KMS-11 (cell line): ENCODE measurements at regions not wholly inside any gene's neighbourhood (a gene's known extent, or its start where the extent isn't known, plus 50 kb on each side); places are given as distances from the start of the nearest gene placed in this dataset.
"Not testable (repeated sequence)": the region's sequence is repeated elsewhere in the genome, so short reads cannot be mapped to it uniquely, and the experiment has no call there.

Experiments
- H2AFZ ChIP-seq: fragments of 200-600 bp; sonication (generic); 2 replicates; pipeline ENCODE4 v1.6.1; 2016; ENCODE audit warnings: antibody characterized with exemption, mixed run types, low read depth
- H3K27ac ChIP-seq: fragments of 200-600 bp; sonication (generic); 2 replicates; pipeline ENCODE4 v1.6.1; 2016; ENCODE audit warnings: mild to moderate bottlenecking, mixed run types
- H3K27me3 ChIP-seq: fragments of 200-600 bp; sonication (generic); 2 replicates; pipeline ENCODE4 v1.6.1; 2017; ENCODE audit warnings: mild to moderate bottlenecking, low read depth, mixed run types, moderate library complexity; ENCODE audit not compliant: insufficient read depth
- H3K36me3 ChIP-seq: fragments of 200-600 bp; sonication (generic); 2 replicates; pipeline ENCODE4 v1.6.1; 2017; ENCODE audit warnings: mild to moderate bottlenecking, mixed run types; ENCODE audit not compliant: insufficient read depth
- H3K4me1 ChIP-seq: fragments of 200-600 bp; sonication (generic); 2 replicates; pipeline ENCODE4 v1.6.1; 2016; ENCODE audit warnings: mild to moderate bottlenecking, low read depth, mixed run types; ENCODE audit not compliant: poor library complexity, severe bottlenecking
- H3K4me2 ChIP-seq: fragments of 200-600 bp; sonication (generic); 2 replicates; pipeline ENCODE4 v1.7.0; 2016; ENCODE audit warnings: mild to moderate bottlenecking, mixed run types
- H3K4me3 ChIP-seq: fragments of 200-600 bp; sonication (generic); IDR thresholded peaks from 2 replicates; pipeline ENCODE4 v1.6.1; 2017; ENCODE audit warnings: low read depth, low read length, mixed read lengths; ENCODE audit not compliant: insufficient read depth
- H3K79me2 ChIP-seq: fragments of 200-600 bp; sonication (generic); 2 replicates; pipeline ENCODE4 v1.6.1; 2016; ENCODE audit warnings: low read depth, mixed run types; ENCODE audit not compliant: insufficient read depth
- H3K9ac ChIP-seq: fragments of 200-600 bp; sonication (generic); 2 replicates; pipeline ENCODE4 v1.6.1; 2016; ENCODE audit warnings: mild to moderate bottlenecking, mixed run types
- H4K20me1 ChIP-seq: fragments of 200-600 bp; sonication (generic); 2 replicates; pipeline ENCODE4 v1.6.1; 2016; ENCODE audit warnings: mild to moderate bottlenecking, mixed run types; ENCODE audit not compliant: insufficient read depth
- TF ChIP-seq, protein P1 (sequence below): fragments of 200-600 bp; sonication (generic); conservative IDR thresholded peaks from 2 replicates; pipeline ENCODE4 v1.6.1; 2017; ENCODE audit warnings: low read depth, mild to moderate bottlenecking, antibody characterized with exemption, low read length, moderate library complexity, mixed read lengths

DNA sequence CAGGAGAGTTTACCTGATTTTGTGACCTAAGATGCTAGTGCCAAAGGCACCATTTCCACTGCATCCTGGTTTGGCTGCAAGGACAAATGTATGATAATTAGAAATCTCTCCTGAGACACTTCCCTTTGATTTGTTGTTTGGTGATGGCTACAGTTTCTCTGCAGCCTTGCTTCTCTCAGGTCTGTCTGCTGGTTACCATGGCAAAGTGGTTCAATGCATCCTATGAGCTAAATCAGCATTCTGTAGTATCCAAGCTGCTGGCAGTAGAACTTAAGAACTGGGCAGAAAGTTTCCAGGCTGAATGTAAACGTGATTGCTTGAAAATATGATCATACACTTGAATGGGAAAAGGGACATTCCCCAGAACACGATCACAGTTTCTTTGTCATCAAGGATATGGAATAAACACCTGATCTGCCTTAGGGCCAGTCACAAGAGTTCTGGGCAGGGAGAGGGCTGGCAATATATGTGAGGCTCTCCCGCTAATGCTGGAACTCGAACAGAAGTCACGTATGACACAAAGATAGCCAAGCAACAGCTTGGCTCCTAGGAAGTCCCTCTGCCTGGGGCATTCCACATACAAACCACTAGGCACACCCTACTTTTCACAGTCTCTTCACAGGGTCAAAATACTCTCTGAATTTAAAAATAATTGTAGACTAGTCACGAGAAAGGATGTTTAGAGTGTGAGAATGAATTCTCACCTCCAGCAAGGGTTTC, 138.1 kb upstream of the GRAMD2B start:
- Histone ChIP-seq H3K79me2 (no peaks in the 10 kb centered on the region), H3K27ac (peak overlapping the region; percentile 38; the same call in 1 of the 2 replicates), H3K27me3 (no peaks in the 10 kb centered on the region), H2AFZ (no peak overlapping the region), H3K4me2 (peak overlapping the region; percentile 35; the same call in 1 of the 2 replicates), H3K9ac (no peak overlapping the region), H3K4me3 (no peak overlapping the region), H3K4me1 (peaks cover 42% of the 10 kb centered on the region), H4K20me1 (no peaks in the 10 kb centered on the region), H3K36me3 (no peaks in the 10 kb centered on the region)
- TF ChIP-seq, protein P1, sequence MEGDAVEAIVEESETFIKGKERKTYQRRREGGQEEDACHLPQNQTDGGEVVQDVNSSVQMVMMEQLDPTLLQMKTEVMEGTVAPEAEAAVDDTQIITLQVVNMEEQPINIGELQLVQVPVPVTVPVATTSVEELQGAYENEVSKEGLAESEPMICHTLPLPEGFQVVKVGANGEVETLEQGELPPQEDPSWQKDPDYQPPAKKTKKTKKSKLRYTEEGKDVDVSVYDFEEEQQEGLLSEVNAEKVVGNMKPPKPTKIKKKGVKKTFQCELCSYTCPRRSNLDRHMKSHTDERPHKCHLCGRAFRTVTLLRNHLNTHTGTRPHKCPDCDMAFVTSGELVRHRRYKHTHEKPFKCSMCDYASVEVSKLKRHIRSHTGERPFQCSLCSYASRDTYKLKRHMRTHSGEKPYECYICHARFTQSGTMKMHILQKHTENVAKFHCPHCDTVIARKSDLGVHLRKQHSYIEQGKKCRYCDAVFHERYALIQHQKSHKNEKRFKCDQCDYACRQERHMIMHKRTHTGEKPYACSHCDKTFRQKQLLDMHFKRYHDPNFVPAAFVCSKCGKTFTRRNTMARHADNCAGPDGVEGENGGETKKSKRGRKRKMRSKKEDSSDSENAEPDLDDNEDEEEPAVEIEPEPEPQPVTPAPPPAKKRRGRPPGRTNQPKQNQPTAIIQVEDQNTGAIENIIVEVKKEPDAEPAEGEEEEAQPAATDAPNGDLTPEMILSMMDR, result no peak

DNA sequence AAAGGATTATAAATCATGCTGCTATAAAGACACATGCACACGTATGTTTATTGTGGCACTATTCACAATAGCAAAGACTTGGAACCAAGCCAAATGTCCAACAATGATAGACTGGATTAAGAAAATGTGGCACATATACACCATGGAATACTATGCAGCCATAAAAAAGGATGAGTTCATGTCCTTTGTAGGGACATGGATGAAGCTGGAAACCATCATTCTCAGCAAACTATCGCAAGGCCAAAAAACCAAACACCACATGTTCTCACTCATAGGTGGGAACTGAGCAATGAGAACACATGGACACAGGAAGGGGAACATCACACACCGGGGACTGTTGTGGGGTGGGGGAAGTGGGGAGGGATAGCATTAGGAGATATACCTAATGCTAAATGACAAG, 127.1 kb upstream of the GRAMD2B start:
- H3K27ac ChIP-seq, H3K9ac ChIP-seq, H3K27me3 ChIP-seq, H4K20me1 ChIP-seq, H3K4me2 ChIP-seq, H3K36me3 ChIP-seq, H3K79me2 ChIP-seq, H3K4me3 ChIP-seq, H3K4me1 ChIP-seq, H2AFZ ChIP-seq: not testable (repeated sequence)

DNA sequence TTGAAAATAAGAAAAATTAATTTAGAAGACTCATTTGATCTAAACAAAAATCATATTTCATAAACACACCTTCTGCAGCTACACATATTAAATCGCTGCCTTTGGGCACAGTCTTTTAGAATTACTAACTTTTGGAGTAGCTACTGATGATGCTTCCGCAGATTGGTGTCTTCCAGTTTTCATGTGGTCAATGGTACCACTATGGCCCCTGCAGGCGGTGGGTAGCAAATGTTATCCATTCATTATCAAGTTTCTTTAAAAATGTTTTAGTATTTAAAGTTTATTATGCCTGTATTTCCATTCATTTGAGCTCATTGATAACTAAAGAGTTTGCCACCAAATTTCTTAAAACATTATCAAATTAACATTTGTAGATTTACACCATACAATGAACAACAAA, 122.9 kb upstream of the GRAMD2B start:
- no peak overlapping the region for H2AFZ ChIP-seq
- no peaks in the 10 kb centered on the region for H3K36me3 ChIP-seq
- no peak overlapping the region for H3K27ac ChIP-seq
- no peaks in the 10 kb centered on the region for H3K27me3 ChIP-seq
- H3K4me2 ChIP-seq, result no peak overlapping the region
- H3K9ac ChIP-seq, result no peak overlapping the region
- no peaks in the 10 kb centered on the region for H4K20me1 ChIP-seq
- H3K4me1 ChIP-seq, result no peaks in the 10 kb centered on the region
- TF ChIP-seq, protein P1, result no peak
- no peaks in the 10 kb centered on the region for H3K79me2 ChIP-seq
- no peak overlapping the region for H3K4me3 ChIP-seq

DNA sequence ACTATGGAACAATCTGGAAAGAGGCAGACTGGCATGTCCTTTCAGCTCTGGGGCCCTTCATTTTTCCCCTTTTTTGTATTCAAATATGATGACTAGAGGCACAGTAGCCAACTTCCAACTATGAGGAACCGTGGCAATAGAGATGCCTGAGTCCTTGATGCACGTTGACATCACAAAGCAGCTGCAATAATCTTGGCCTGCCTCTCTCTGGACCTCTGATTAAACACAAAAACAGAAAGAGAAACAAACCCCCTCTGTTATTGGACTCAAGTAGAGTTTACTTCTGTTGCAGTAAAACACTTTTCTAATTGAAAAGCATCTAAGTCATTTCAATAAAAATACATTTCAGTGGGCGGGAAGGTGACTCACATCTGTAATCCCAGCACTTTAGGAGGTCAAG, 122.2 kb upstream of the GRAMD2B start:
- no peak overlapping the region for H3K9ac ChIP-seq
- no peak overlapping the region for H3K4me2 ChIP-seq
- H3K27me3 ChIP-seq, result no peaks in the 10 kb centered on the region
- no peak overlapping the region for H3K27ac ChIP-seq
- no peaks in the 10 kb centered on the region for H3K79me2 ChIP-seq
- no peak overlapping the region for H3K4me3 ChIP-seq
- no peak overlapping the region for H2AFZ ChIP-seq
- no peaks in the 10 kb centered on the region for H4K20me1 ChIP-seq
- H3K36me3 ChIP-seq, result no peaks in the 10 kb centered on the region
- H3K4me1 ChIP-seq, result no peaks in the 10 kb centered on the region
- TF ChIP-seq, protein P1, result no peak

DNA sequence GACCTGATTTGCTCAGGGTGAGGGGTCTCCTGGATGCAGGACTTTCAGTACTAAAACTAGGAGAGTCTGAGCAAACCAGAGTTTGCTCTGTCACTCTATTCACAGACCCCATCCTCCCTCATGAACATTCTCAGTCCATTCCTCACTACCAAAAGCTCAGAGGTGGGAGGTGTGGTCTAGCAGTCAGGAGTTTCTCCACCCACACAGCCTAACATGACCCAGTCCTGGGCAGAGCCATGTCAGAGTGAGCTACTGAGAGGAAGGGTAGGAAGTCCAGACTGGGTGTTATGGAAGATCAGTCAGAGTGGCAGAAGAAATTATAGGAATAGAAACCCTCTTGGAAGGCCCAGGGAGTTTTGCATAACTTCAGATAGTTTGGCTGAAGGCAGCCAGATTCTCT, 113.3 kb upstream of the GRAMD2B start:
- TF ChIP-seq, protein P1, result no peak
- no peaks in the 10 kb centered on the region for H3K4me1 ChIP-seq

More for the DNA sequence above, 113.3 kb upstream of the GRAMD2B start:
- Histone ChIP-seq H3K79me2 (no peaks in the 10 kb centered on the region), H3K36me3 (no peaks in the 10 kb centered on the region), H3K9ac (no peak overlapping the region), H3K27me3 (no peaks in the 10 kb centered on the region), H3K27ac (no peak overlapping the region), H3K4me3 (no peak overlapping the region), H3K4me2 (no peak overlapping the region), H2AFZ (no peak overlapping the region), H4K20me1 (no peaks in the 10 kb centered on the region)
